Spleen (tissue), 11 donors: ENCODE measurements at regions not wholly inside any gene's neighbourhood (a gene's known extent, or its start where the extent isn't known, plus 50 kb on each side); places are given as distances from the start of the nearest gene placed in this dataset.

Experiments used
- DNase-seq: peaks from one replicate; pipeline ENCODE4 v3.0.0-alpha.2; 2020
- H3K27ac ChIP-seq, 8 donors: fragments of 200-600 bp; sonication (generic) in 7 of 8; 1 replicate in 4 of 8; 2 replicates in 4 of 8; pipeline versions ENCODE4 v1.5.0 to v1.8.0; 2016 to 2021; ENCODE audit warnings: inconsistent platforms in 4 of 8, mild to moderate bottlenecking in 4 of 8, moderate library complexity in 1 of 8
- H3K27me3 ChIP-seq, 7 donors: fragments of 200-600 bp; sonication (generic) in 6 of 7; replicated peaks in 1 of 7; 1 replicate in 4 of 7; 2 replicates in 3 of 7; pipeline versions ENCODE4 v1.5.0 to v1.8.0; 2016 to 2021; ENCODE audit warnings: inconsistent platforms in 3 of 7, mild to moderate bottlenecking in 1 of 7
- H3K36me3 ChIP-seq, 6 donors: fragments of 200-600 bp; sonication (generic) in 5 of 6; 1 replicate in 4 of 6; 2 replicates in 2 of 6; pipeline versions ENCODE4 v1.5.0 to v1.8.0; 2016 to 2021; ENCODE audit warnings: inconsistent platforms in 2 of 6
- H3K4me1 ChIP-seq, 6 donors: fragments of 200-600 bp; sonication (generic) in 5 of 6; 1 replicate in 3 of 6; 2 replicates in 3 of 6; pipeline versions ENCODE4 v1.5.0 to v1.8.0; 2016 to 2021; ENCODE audit warnings: inconsistent platforms in 3 of 6
- H3K4me3 ChIP-seq, 8 donors: fragments of 200-600 bp; sonication (generic) in 7 of 8; 1 replicate in 4 of 8; 2 replicates in 4 of 8; pipeline versions ENCODE4 v1.5.0 to v1.8.0; 2016 to 2021; ENCODE audit warnings: inconsistent platforms in 4 of 8, mild to moderate bottlenecking in 4 of 8, moderate library complexity in 2 of 8
- H3K9me3 ChIP-seq, 8 donors: fragments of 200-600 bp; sonication (generic) in 7 of 8; 1 replicate in 4 of 8; 2 replicates in 4 of 8; pipeline versions ENCODE4 v1.5.0 to v1.8.0; 2016 to 2021; ENCODE audit warnings: inconsistent platforms in 4 of 8
- CTCF ChIP-seq, 11 experiments: fragments of 200-600 bp in 7 of 11; fragments of 450-650 bp in 4 of 11; sonication (generic) in 4 of 11; IDR thresholded peaks in 8 of 11; conservative IDR thresholded peaks in 3 of 11; 1 replicate in 7 of 11; 2 replicates in 4 of 11; pipeline versions ENCODE4 v1.4.0 to v1.8.0; 2016 to 2021; ENCODE audit warnings: antibody characterized with exemption in 11 of 11, inconsistent platforms in 4 of 11, mild to moderate bottlenecking in 1 of 11
- POLR2A ChIP-seq, 3 donors: fragments of 450-650 bp; IDR thresholded peaks; one replicate each; pipeline ENCODE4 v1.5.1; 2017; ENCODE audit warnings: antibody characterized with exemption in 3 of 3, mild to moderate bottlenecking in 1 of 3
- POLR2AphosphoS5 ChIP-seq, 3 donors: sonication (generic); formaldehyde crosslinking; IDR thresholded peaks; one replicate each; pipeline ENCODE4 v1.5.1; 2017; ENCODE audit warnings: antibody characterized with exemption in 3 of 3
- WGBS, 5 donors: extraction: QIAGEN DNeasy Blood & Tissue Kit in 3 of 5; methylation state at CpG; one replicate each; pipeline versions ENCODE4 v1.1.5 to v1.1.7; 2013 to 2018; 5-methylcytosine and 5-hydroxymethylcytosine counted together
- intact Hi-C: fragments of 100-400 bp; cut with DNase I; formaldehyde crosslinking; loops from one replicate; pipeline ENCODE4 v1.15.0; 2023; ENCODE audit warnings: low total_unique reads
- donor health status: healthy with polysubstance abuse.
- donor health status: DM: no; HTN: no; CAD: no; lungs with moderate emphysema.
- donor health status: DM: no; HTN: no; CAD: no.
- donor health status: Bipolar disorder and iron deficiency.
- donor health status: healthy.
- donor health status: DM: no; HTN: no; CAD: no.
- donor health status: DM: yes; HTN: yes; CAD: no.

- no peak overlapping the region for H3K27ac ChIP-seq
- H3K27me3 ChIP-seq, result no peaks in the 10 kb centered on the region
- peaks cover 0 to 21% (median 15%) of the 10 kb centered on the region in 6 donors for H3K4me1 ChIP-seq
- TF ChIP-seq CTCF (IDR thresholded peaks at IDR 0.05 in 8 of 11, conservative IDR thresholded peaks at IDR 0.05 in 3 of 11) (no peak), POLR2A (IDR thresholded peaks at IDR 0.05) (no peak), POLR2AphosphoS5 (IDR thresholded peaks at IDR 0.05) (no peak)
- intact Hi-C loops, result no loop called here
- no peak for DNase-seq
- WGBS, 5 donors, result 46 to 62% (median 55%) methylated on average over 2 of the region's 2 CpGs
- no peaks in the 10 kb centered on the region for H3K36me3 ChIP-seq
- no peaks in the 10 kb centered on the region for H3K9me3 ChIP-seq
- H3K4me3 ChIP-seq, result no peak overlapping the region
Measured at GRCh38 chr5:110055302-110055701, 365.6 kb downstream of the MAN2A1 start.

- WGBS, 5 donors, result 72 to 87% (median 79%) methylated on average over 2 of the region's 2 CpGs
Measured at GRCh38 chr5:110056580-110057114, 366.9 kb downstream of the MAN2A1 start.

GRCh38 chr5:110058175-110058574 lies 368.4 kb downstream of the MAN2A1 start:
- intact Hi-C loops, result no loop called here
- 85 to 90% (median 86%) methylated on average over 4 of the region's 4 CpGs for WGBS, 5 donors

More at GRCh38 chr5:110056580-110057114, 366.9 kb downstream of the MAN2A1 start:
- no peaks in the 10 kb centered on the region for H3K27me3 ChIP-seq
- TF ChIP-seq POLR2AphosphoS5 (IDR thresholded peaks at IDR 0.05) (no peak), POLR2A (IDR thresholded peaks at IDR 0.05) (no peak), CTCF (IDR thresholded peaks at IDR 0.05 in 8 of 11, conservative IDR thresholded peaks at IDR 0.05 in 3 of 11) (no peak)
- no peak overlapping the region for H3K27ac ChIP-seq
- intact Hi-C loops, result no loop called here
- H3K9me3 ChIP-seq, result no peaks in the 10 kb centered on the region
- H3K4me1 ChIP-seq, result peaks cover 0 to 21% (median 15%) of the 10 kb centered on the region in 6 donors
- no peaks in the 10 kb centered on the region for H3K36me3 ChIP-seq
- H3K4me3 ChIP-seq, result no peak overlapping the region
- DNase-seq, result no peak

GRCh38 chr5:110062246-110062645 lies 372.5 kb downstream of the MAN2A1 start:
- WGBS, 5 donors, result 68 to 81% (median 78%) methylated on average over 1 of the region's 1 CpG
- Histone ChIP-seq H3K4me3 (no peak overlapping the region), H3K27me3 (no peaks in the 10 kb centered on the region), H3K36me3 (no peaks in the 10 kb centered on the region), H3K27ac (no peak overlapping the region), H3K9me3 (no peaks in the 10 kb centered on the region), H3K4me1 (no peaks in the 10 kb centered on the region)
- no peak for DNase-seq
- TF ChIP-seq POLR2A (IDR thresholded peaks at IDR 0.05) (no peak), CTCF (IDR thresholded peaks at IDR 0.05 in 8 of 11, conservative IDR thresholded peaks at IDR 0.05 in 3 of 11) (no peak), POLR2AphosphoS5 (IDR thresholded peaks at IDR 0.05) (no peak)
- intact Hi-C loops, result no loop called here

More at GRCh38 chr5:110058175-110058574, 368.4 kb downstream of the MAN2A1 start:
- H3K27me3 ChIP-seq, result no peaks in the 10 kb centered on the region
- DNase-seq, result no peak
- H3K9me3 ChIP-seq, result no peaks in the 10 kb centered on the region
- H3K27ac ChIP-seq, result no peak overlapping the region
- H3K36me3 ChIP-seq, result no peaks in the 10 kb centered on the region
- H3K4me3 ChIP-seq, result no peak overlapping the region
- no peak for TF ChIP-seq CTCF (IDR thresholded peaks at IDR 0.05 in 8 of 11, conservative IDR thresholded peaks at IDR 0.05 in 3 of 11)
- TF ChIP-seq POLR2A (IDR thresholded peaks at IDR 0.05), result no peak
- TF ChIP-seq POLR2AphosphoS5 (IDR thresholded peaks at IDR 0.05), result no peak
- H3K4me1 ChIP-seq, result peaks cover 0 to 21% (median 15%) of the 10 kb centered on the region in 6 donors
